Panc1 (cell line): ENCODE measurements at regions not wholly inside any gene's neighbourhood (a gene's known extent, or its start where the extent isn't known, plus 50 kb on each side); places are given as distances from the start of the nearest gene placed in this dataset.

Experiments used
- ATAC-seq: fragments of 200-7000 bp; cut with Tn5 transposase; 2 replicates; pipeline ENCODE4 v1.9.1; 2020; ENCODE audit warnings: mild to moderate bottlenecking, moderate library complexity
- BruUV-seq: library from RNA; stranded (reverse); fragments of 400-500 nt; replicated peaks from 2 replicates; lab custom pipeline; 2021; lab: Mats Ljungman, UMichigan
- CTCF ChIA-PET: fragments of 300-600 bp; sonication (Branson Sonifier 250); formaldehyde crosslinking; loops from one replicate; lab custom pipeline; 2022; ENCODE audit warnings: antibody characterized with exemption; lab: Charles Lee
- POLR2A ChIA-PET: fragments of 300-600 bp; sonication (Branson Sonifier 250); formaldehyde crosslinking; loops from one replicate; lab custom pipeline; 2022; ENCODE audit warnings: antibody characterized with exemption; lab: Charles Lee
- DNase-seq: peaks from one replicate; pipeline ENCODE4 v3.0.0-alpha.2; 2010; ENCODE audit warnings: low read depth, low spot score
- H3K27ac ChIP-seq: 2 replicates; pipeline ENCODE4 v1.5.1; 2011; ENCODE audit warnings: mild to moderate bottlenecking, low read length, inconsistent platforms
- H3K27me3 ChIP-seq: fragments of 200-500 bp; sonication (Bioruptor generic); 2 replicates; pipeline ENCODE4 v1.6.0; 2014; ENCODE audit warnings: low read length, inconsistent platforms; ENCODE audit not compliant: control insufficient read depth, insufficient read depth
- H3K36me3 ChIP-seq: fragments of 200-500 bp; sonication (Bioruptor generic); 2 replicates; pipeline ENCODE4 v1.5.1; 2014; ENCODE audit warnings: inconsistent platforms, mild to moderate bottlenecking, low read length, moderate library complexity; ENCODE audit not compliant: control insufficient read depth, insufficient read depth
- H3K4me1 ChIP-seq: 2 replicates; pipeline ENCODE4 v1.5.1; 2011; ENCODE audit warnings: inconsistent platforms, mild to moderate bottlenecking, low read length, moderate library complexity; ENCODE audit not compliant: control insufficient read depth, insufficient read depth
- H3K4me3 ChIP-seq, 2 experiments: 2 replicates each; pipeline ENCODE4 v1.5.1; 2011 to 2012; ENCODE audit warnings: low read depth in 2 of 2, low read length in 2 of 2, mild to moderate bottlenecking in 2 of 2, inconsistent platforms in 1 of 2, moderate library complexity in 1 of 2
- H3K9me3 ChIP-seq: fragments of 200-500 bp; sonication (Bioruptor generic); 2 replicates; pipeline ENCODE4 v1.5.1; 2014; ENCODE audit warnings: low read depth, mild to moderate bottlenecking, inconsistent platforms, low read length, moderate library complexity; ENCODE audit not compliant: control insufficient read depth, insufficient read depth
- POLR2AphosphoS5 ChIP-seq: IDR thresholded peaks from 2 replicates; pipeline ENCODE4 v1.6.1; 2012; ENCODE audit warnings: mild to moderate bottlenecking, low read depth, low read length, moderate library complexity
- SIN3A ChIP-seq: IDR thresholded peaks from 2 replicates; pipeline ENCODE4 v1.6.1; 2012; ENCODE audit warnings: low read depth, mild to moderate bottlenecking, low read length, moderate library complexity, borderline replicate concordance; ENCODE audit not compliant: insufficient read depth
- TCF7L2 ChIP-seq: IDR thresholded peaks from 2 replicates; pipeline ENCODE4 v1.6.1; 2011; ENCODE audit warnings: mild to moderate bottlenecking, low read depth, low read length, inconsistent platforms
- in situ Hi-C: cut with HindIII; loops from 2 replicates; pipeline ENCODE4 v1.10.0; 2016; ENCODE audit warnings: low sequenced_read_pairs, low pct_unique_long_range_greater_than_20kb
- intact Hi-C: fragments of 100-400 bp; cut with micrococcal nuclease; formaldehyde crosslinking; loops from one replicate; pipeline ENCODE4 v1.10.0; 2022; ENCODE audit not compliant: unreplicated experiment
- TF ChIP-seq, protein P1 (sequence below), 2 experiments: IDR thresholded peaks; 2 replicates each; pipeline ENCODE4 v1.6.1; 2011 to 2012; ENCODE audit warnings: low read depth in 2 of 2, control low read depth in 1 of 2, low read length in 1 of 2, mild to moderate bottlenecking in 1 of 2, moderate library complexity in 1 of 2; ENCODE audit not compliant: insufficient read depth in 1 of 2
- TF ChIP-seq, protein P2 (sequence below): fragments of 450-650 bp; IDR thresholded peaks from 2 replicates; pipeline ENCODE4 v1.5.1; 2017; ENCODE audit warnings: mild to moderate bottlenecking

- H3K36me3 ChIP-seq: no peaks in the 10 kb centered on the region
- in situ Hi-C loops: no loop called here
- H3K4me3 ChIP-seq: no peak overlapping the region
- H3K27ac ChIP-seq: no peak overlapping the region
- TF ChIP-seq, protein P1, sequence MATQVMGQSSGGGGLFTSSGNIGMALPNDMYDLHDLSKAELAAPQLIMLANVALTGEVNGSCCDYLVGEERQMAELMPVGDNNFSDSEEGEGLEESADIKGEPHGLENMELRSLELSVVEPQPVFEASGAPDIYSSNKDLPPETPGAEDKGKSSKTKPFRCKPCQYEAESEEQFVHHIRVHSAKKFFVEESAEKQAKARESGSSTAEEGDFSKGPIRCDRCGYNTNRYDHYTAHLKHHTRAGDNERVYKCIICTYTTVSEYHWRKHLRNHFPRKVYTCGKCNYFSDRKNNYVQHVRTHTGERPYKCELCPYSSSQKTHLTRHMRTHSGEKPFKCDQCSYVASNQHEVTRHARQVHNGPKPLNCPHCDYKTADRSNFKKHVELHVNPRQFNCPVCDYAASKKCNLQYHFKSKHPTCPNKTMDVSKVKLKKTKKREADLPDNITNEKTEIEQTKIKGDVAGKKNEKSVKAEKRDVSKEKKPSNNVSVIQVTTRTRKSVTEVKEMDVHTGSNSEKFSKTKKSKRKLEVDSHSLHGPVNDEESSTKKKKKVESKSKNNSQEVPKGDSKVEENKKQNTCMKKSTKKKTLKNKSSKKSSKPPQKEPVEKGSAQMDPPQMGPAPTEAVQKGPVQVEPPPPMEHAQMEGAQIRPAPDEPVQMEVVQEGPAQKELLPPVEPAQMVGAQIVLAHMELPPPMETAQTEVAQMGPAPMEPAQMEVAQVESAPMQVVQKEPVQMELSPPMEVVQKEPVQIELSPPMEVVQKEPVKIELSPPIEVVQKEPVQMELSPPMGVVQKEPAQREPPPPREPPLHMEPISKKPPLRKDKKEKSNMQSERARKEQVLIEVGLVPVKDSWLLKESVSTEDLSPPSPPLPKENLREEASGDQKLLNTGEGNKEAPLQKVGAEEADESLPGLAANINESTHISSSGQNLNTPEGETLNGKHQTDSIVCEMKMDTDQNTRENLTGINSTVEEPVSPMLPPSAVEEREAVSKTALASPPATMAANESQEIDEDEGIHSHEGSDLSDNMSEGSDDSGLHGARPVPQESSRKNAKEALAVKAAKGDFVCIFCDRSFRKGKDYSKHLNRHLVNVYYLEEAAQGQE (IDR thresholded peaks at IDR 0.05; ENCODE audit: insufficient read depth in 1 of 2, low read depth in 2 of 2, low read length in 1 of 2): no peak
- TF ChIP-seq, protein P2, sequence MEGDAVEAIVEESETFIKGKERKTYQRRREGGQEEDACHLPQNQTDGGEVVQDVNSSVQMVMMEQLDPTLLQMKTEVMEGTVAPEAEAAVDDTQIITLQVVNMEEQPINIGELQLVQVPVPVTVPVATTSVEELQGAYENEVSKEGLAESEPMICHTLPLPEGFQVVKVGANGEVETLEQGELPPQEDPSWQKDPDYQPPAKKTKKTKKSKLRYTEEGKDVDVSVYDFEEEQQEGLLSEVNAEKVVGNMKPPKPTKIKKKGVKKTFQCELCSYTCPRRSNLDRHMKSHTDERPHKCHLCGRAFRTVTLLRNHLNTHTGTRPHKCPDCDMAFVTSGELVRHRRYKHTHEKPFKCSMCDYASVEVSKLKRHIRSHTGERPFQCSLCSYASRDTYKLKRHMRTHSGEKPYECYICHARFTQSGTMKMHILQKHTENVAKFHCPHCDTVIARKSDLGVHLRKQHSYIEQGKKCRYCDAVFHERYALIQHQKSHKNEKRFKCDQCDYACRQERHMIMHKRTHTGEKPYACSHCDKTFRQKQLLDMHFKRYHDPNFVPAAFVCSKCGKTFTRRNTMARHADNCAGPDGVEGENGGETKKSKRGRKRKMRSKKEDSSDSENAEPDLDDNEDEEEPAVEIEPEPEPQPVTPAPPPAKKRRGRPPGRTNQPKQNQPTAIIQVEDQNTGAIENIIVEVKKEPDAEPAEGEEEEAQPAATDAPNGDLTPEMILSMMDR: no peak; the same call in 1 of the 2 replicates
- TF ChIP-seq POLR2AphosphoS5: no peak
- TF ChIP-seq TCF7L2: no peak
- no peak for TF ChIP-seq SIN3A
- intact Hi-C loops: no loop called here
- ATAC-seq (no peak), DNase-seq (no peak)
- BruUV-seq: no TSS peak
- CTCF ChIA-PET: interaction anchor here (0.7 kb wide), 1 partner anchor 220 kb away, joined by 3 read pairs; no protein-coding TSS in a partner anchor
- H3K9me3 ChIP-seq: no peaks in the 10 kb centered on the region
- 0 out of 2 replicates have a peak, but pooled peaks cover 2% of the 10 kb centered on the region for H3K27me3 ChIP-seq
- POLR2A ChIA-PET: no interaction called here
- H3K4me1 ChIP-seq: no peaks in the 10 kb centered on the region
Measured at GRCh38 chr3:185988080-185988815, 50.4 kb upstream of the TRA2B start.
